ENCODE measurements at regions not wholly inside any gene's neighbourhood (a gene's known extent, or its start where the extent isn't known, plus 50 kb on each side); places are given as distances from the start of the nearest gene placed in this dataset.
"Not testable (repeated sequence)": the region's sequence is repeated elsewhere in the genome, so short reads cannot be mapped to it uniquely, and the experiment has no call there.

DNA sequence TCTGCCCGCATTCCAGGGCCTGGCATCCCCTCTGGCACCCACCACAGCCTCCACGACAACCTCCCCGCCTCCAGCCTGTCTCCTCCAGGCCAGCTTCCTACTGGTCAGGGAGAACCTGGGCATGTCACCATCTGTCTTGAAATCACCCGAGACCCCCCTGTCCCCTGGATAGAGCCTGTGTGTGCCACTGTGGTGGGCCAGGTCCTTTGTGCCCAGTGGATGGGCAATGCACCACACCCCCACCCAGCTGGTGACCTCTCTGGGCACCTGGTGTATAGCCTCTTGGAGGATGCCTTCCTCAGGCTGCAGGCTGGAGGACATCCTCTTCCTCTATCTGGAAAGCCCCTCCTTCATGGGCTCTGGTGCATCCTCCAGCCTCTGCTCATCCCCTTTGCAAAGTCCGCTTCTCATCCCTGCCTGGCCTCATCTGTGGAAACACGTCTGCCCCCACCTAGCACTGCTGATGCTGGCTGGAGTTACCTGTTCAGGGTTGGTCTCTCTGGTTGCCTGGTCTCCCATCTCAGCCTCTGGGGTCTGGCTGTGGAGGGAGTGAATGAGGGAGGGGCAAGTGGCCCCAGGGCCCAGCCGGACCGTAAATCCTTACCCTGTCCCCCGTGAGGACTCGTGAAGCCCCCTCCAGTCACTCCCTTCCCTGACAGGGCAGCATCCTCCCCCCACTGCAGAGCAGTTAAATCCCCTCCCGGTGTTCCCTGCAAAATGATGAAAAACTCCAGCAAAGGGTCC lies 589.6 kb downstream of the TBC1D22A start:
- no peak for DNase-seq (ENCODE audit: low read depth)

DNA sequence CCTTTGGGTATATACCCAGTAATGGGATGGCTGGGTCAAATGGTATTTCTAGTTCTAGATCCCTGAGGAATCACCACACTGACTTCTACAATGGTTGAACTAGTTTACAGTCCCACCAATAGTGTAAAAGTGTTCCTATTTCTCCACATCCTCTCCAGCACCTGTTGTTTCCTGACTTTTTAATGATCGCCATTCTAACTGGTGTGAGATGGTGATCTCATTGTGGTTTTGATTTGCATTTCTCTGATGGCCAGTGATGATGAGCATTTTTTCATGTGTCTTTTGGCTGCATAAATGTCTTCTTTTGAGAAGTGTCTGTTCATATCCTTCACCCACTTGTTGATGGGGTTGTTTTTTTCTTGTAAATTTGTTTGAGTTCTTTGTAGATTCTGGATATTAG lies 583.8 kb downstream of the TBC1D22A start:
- not testable (repeated sequence) for DNase-seq (ENCODE audit: low read depth)

DNA sequence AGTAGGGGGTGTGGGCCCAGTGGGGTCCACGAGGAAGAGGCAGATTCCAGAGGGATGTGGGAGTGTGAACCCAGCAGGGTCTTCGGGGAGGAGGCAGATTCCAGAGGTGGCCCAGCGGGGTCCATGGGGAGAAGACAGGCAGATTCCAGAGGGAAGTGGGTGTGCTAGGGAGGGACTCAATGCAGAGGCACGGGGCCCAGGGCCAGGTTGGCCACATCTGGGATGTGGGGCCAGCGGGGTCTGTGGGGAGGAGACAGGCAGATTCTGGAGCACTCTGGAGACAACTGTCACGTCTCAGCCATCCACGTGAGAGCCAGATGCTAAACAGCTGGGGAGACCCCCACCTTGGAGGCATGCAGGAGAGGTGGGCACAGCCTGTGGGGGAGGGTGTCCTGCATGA lies 582.6 kb downstream of the TBC1D22A start:
- no peak for DNase-seq (ENCODE audit: low read depth)

DNA sequence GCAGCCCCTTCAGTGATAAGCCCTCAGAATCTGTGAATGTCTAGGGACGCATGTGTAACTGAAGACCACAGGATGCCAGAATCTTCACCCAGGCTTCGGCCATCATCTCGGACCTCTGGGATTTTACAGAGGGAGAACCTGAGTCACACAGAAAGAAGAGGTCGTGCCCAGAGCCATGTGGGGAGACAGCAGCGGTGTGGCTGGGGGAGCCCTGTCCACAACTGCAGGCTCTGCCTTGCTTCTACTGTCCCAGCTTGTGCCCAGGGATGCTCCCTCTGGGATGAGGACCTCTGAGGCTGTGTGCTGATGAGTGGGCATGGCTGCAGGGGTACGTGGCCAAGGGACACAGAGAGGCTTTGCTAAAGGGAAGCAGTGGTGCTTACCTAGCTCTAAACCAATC lies 582.0 kb downstream of the TBC1D22A start:
- no peak for DNase-seq (ENCODE audit: low read depth)

DNA sequence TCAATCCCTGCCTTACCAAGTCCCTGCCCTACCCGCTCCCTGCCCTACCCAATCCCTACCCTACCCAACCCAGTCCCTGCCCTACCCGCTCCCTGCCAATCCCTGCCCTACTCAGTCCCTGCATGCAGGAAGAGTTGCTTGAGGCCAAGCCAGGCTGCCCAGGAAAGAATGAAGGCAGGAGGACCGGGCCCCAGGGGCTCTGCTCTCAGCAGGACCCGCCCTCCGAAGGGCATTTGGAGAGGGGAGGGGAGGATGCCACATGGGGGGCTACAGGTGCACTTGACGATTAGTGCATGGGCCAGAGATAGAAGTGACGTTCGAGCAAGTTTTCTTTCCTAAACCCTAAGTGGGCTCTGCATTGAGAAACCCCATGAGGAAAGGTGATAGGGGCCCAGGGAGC lies 581.2 kb downstream of the TBC1D22A start:
- no peak for DNase-seq (ENCODE audit: low read depth)

DNA sequence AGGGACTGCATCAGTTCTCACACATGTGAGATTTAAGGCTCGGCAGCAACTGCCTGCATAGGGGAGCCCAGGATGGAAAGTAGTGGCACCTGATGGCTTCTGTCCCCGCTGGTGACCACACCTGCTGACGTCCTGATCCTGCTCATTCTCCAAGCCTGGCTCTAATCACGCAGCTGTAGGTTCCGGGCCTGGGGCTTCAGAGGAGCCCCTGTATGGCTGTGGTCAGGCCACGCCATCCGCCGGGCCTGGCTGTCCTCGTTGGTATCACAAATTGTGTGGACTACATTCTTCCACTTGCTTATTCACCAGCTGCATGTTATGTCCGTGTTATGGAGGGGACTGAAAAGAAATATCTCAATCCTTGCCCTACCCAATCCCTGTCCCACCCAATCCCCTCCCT lies 580.0 kb downstream of the TBC1D22A start:
- no peak for DNase-seq (ENCODE audit: low read depth)

DNA sequence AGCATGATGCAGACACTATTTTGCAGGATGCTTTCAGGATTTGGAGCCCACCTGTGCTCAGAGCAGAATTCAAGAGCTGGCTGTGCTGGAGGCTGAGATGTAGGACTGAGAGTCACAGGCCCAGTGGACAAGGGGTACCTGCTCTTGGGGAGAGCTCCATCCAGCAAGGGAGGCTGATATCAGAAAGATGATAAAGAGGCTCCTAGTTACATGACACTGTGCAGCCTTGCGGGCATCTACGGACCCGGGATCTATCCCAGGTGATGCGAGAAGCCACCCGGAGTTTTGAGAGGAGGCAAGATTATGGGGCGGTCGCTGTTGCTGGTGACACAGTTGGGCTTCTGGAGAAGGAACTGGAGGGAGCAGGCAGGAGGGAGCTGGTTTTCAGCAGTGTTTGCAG lies 579.0 kb downstream of the TBC1D22A start:
- DNase-seq (ENCODE audit: low read depth), result no peak

DNA sequence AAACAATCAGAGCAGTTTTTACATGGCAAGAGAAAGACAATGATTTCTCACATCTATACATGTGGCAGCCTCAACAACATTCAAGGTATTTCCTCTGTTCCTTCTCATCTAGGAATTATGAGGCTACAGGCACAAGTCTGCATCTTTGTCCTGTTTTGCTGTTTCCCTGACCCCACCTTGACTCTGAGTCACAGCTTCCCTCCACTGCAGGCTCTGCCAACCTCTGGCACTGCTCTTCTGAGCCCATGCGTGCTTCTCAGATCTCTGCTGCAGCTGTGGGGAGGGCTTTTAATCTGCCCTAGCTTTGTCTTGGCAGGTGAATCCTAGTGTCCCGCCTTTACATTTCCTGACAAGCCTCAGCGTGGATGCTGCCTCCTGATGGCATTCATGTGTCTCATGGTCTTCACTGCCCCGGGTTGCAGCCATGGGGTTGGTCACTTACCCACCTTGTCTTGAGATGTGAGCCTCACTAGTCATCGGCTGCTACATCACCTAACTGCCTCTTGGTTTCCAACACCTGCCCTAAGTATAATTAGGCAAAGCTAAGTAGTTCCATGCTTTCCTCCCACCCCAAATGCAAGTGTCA lies 578.5 kb downstream of the TBC1D22A start:
- DNase-seq (ENCODE audit: low read depth), result no peak

DNA sequence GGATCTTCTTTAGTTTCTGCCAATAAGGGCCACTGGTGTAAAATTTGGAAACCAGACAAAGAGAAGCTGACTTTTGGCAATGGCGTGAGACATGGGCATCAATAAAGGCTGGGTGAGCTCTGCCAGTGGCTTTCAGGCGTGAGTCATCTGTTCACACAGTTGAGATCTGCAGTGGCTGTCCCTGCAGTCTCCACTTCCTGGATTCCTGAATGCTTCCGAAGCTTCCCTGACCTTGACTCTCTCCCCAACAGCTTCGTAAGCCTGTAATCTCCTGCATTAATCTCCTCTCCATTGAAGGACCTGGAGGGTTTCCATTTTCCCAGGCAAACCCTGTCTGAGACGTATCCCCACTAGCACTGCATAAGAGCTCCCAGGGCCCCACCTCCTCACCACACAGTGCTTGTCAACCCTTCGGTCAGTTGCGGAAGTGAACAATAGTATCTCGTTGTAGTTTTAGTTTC lies 574.7 kb downstream of the TBC1D22A start:
- peak; percentile 89 for DNase-seq (ENCODE audit: low read depth)

DNA sequence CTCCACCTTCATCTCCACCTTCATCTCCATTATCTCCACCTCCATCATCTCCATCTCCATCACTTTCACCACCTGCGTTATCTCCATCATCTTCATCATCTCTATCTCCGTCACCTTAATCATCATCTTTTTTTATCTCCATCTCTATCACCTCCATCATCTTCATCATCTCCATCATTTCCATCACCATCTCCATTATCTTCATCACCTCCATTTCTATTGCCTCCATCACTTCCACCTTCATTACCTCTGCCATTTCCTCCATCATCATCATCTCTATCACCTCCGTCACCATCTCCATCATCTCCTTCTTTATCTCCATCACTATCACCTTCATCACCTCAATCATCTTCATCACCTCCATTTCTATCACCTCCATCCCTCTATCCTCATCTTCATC lies 573.5 kb downstream of the TBC1D22A start:
- no peak for DNase-seq (ENCODE audit: low read depth)

DNA sequence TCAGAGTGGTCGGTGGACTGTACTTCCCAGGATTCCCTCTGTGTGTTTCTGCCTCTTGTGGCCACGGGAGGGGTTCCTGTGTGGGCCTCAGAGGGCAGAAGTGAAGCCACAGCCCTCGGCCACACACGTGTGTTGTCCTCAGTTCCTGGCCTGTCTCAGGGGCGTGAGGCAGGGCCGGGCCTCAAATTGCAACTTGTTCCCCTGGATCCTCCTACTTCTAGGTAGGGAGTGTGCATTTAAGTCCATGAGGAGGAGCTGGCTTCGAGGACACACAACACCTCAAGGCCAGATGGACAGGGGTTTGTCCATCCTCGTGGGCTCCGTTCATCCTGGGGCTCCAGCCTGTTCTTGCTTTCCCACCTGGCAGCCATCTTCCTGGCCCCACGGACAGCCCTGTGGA lies 573.0 kb downstream of the TBC1D22A start:
- DNase-seq (ENCODE audit: low read depth), result no peak

DNA sequence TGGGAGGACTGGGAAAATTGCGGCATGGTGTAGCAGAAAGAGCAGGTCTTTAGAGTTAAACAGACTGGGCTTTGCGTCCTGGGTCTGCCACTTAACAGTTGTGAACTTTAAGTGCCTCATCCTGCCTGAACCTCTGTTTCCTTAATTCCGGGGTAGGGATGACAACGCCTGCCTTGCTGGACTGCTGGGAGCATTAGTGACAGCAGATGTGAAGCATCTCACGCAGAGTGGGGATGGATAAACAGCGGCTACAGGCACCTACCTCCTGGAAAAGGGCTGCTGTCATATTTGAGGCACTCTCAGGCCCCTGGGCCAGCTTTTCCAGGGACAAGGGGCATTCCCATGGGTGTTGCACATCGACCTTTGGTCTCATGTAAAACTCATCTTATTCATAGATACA lies 572.2 kb downstream of the TBC1D22A start:
- no peak for DNase-seq (ENCODE audit: low read depth)

DNA sequence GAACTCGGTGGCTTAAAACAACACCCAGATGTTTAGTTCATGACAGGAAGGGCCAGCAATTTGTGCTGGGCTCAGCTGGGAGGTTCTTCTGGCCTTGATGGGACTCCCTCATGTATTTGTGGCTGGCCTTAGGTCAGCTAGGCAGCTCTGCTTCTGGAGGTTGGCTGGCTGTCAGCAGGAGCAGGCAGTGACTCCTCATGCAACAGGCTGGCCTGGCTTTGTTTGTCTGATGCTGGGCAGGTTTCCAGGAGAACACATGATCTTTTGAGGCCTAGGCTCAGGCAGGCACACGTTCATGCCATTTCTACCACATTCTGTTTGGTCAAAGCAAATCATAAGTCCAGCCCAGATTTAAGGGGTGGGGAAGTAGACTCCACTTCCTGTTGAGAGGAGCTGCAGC lies 571.2 kb downstream of the TBC1D22A start:
- DNase-seq (ENCODE audit: low read depth), result peak; percentile 18

DNA sequence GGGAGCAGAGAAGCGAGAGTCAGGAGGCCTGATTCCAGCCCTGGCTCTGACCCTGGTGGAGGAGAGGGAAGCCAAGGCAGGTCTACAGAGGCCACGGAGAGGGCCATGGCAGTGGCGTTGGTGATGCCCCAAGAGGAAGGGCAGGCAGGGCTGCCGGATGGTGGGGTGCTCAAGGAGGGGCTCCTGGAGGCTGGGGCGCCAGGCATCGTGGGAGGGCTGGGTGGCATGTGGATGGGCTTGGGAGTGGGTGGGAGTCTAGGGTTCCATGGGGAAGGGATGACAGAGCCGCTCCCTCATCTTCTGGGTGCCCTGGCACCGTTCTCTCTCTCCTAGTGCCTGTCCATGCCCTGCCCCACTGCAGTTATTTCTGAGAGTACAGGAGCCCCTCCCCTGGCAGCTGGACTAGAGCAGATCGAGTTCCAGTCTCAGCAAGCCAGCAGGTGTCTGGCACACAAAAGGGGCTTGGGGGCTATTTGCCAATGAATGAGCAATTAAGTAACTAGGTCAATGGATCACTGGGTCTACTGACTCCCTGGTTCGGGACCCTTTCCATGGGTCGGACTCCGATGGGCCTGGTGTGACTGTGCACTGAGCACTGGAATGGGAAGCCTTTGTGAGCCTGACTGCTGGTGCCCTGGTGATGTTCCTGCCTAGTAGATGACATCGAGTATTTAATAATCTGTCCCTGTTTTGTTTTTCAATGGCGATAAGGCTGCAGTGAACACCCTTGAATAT lies 570.0 kb downstream of the TBC1D22A start:
- DNase-seq (ENCODE audit: low read depth), result no peak

DNA sequence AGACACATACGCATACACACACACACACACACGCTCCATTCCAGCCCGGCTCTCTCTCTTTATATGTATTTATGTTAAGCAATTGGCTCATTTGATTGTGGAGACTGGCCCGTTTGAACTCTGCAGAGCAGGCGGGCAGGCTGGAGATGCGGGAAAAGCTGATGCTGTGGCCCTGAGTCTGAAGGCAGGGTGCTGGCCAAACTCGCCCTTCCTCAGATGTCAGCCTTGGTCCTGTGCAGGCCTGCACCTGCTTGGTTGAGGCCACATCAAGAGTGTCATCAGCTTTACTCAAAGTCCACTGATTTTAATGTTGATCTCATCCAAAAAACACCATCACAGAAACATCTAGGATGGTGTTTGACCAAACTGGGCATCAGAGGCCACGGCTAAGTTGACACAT lies 569.3 kb downstream of the TBC1D22A start:
- DNase-seq (ENCODE audit: low read depth), result no peak

DNA sequence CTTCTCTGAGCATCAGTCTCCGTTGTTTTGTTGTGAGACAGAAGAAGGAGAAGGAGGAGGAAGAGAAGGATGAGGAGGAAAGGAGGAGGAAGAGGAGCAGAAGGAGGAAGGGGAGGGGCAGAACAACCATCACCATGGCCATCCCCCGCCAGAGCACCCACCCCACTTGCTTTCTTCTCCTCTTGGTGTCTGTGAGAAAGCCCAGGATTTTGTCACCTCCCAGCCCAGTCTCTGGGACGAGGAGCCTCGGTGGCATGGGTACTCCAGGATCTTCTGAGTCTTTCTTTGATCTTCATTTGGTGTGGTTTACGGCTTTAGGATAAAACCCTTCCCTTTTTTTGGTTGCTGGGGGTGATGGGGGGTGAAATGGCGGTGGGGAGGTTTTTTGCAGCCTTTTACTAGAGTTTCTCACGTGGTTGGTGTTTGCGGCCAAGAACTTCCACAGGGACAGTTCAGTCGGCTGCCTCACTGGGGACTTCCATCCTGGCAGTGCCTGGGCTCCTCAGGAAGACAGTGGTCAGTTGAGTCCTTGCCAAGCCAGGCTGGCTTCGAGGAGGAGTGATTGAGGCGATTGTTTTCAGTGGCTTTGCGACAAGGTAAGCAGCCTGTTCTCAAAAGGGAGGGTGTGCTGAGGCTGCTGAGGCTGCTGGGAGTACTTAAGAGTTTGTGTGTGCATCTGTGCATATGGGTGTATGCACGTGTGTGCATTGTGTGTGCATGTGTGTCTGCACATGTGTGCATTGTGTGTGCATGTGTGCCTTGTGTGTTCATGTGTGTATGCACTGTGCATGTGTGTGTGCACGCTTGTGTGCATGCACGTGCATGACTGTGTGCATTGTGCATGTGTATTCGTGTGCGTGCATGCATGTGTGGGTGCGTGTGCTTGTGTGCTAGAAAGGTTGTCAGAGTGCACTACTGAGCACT lies 567.5 kb downstream of the TBC1D22A start:
- DNase-seq (ENCODE audit: low read depth), result no peak

DNA sequence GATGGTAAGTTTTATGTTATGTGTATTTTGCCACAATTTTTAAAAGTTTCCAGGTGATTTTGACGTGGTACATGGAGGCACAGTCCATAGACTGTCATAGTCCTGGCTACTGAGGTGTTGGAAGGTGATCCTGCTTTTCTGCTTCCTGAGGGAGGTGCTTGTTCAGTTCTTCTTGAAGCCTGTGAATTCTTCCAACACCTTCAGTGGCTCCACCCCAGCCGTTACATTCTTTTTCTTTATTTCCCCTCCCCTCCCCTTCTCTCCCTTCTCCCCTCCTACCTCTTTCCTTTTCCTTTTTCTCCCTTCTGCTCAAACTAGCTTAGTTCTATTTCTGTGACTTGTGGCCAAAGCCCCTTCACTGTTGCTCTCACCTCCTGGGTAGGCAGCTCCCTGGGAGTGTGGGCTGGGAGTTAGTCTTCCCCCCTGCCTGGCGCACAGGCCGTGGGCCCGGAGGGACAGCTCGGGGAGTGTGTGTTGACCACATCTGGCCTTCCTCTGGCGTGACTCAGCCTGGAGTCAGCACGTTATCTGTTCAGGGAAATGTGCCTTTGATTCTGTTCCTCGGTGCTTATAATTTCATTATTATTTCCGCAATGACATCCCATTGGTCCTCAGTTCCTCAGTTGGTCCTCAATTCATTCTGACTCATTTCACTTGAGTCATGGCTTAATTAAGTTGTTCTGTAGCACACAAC lies 566.2 kb downstream of the TBC1D22A start:
- peak; percentile 92 for DNase-seq (ENCODE audit: low read depth)

DNA sequence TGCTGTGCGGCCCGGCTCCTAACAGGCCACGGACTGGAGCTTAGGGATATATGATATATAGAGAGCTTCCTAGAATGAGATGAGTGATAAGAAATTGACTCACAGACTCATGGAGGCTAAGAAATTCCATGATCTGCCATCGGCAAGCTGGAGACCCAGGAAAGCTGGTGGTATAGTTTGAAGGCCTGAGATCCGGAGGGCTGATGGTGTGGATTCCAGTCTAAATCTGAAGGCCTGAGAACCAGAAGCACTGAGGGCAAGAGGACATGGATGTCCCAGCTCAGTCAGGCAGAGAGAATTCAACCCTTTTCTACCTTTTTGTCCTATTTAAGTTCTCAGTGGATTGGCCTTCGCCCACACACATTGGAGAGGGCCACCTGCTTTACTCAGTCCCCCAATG lies 564.8 kb downstream of the TBC1D22A start:
- DNase-seq (ENCODE audit: low read depth), result no peak

DNA sequence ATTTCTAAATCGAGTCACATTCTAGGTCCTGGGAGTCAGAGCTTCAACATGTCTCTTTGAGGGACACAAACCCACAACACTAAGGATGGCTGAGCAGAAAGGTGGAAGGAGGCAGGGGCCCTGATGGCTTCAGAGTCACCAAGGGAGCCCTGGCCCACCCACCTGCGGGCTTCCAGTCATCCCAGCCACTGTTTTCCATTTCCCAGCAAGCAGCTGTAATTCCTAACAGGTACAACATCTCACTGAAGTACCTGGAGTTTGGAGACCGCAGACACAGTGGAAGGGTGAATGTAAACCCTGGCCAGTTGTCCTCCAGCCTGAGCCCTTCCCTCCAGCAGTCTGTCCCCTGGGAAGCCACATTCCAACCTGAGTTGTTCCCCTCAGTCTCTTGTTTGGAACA lies 562.8 kb downstream of the TBC1D22A start:
- no peak for DNase-seq (ENCODE audit: low read depth)

DNA sequence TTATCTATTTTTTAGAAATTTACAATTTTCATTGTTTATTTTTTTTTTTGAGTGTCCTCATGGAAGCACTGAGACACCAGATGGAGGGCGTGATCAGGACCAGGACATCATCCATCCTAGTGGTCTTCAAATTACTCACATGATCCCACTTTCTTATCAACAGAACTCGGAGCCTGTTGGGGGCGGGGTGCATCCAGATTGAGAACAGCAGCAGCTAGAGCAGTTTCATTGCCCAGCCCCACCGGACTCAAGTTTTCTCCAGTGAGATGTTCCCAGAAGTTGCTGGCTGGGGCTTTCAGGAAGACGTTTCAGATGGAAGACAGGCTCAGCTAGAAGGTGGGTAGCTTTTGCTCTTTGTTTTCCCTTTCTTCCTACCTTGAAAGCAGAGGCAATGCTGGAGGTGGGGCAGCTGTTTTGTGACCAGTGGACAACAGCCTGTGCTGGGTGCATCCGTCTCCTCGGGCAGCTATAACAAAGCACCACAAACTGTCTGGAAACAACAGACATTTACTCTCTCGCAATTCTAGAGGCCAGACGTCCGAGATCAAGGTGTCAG lies 562.1 kb downstream of the TBC1D22A start:
- DNase-seq (ENCODE audit: low read depth), result no peak

DNA sequence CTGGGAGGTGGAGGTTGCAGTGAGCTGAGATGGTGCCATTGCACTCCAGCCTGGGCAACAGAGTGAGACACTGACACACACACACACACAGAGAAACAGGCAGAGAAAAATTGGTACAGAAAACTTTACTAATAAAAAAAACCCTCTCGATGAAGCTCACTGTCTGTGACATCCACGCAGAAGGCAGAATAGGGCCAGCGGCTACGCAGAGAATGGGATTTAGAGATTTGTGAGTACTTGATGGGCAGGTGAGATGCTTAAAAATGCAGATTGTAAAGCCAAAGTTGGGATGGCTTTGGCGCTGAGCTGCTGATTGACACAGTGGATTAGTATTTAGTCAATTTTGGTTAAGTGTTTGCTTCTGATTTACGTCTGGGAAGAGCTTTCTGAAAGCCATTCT lies 561.1 kb downstream of the TBC1D22A start:
- DNase-seq (ENCODE audit: low read depth), result no peak

Measured in GM04503 (cell line).